ENCODE measurements at regions not wholly inside any gene's neighbourhood (a gene's known extent, or its start where the extent isn't known, plus 50 kb on each side); places are given as distances from the start of the nearest gene placed in this dataset.

GRCh38 chr2:234163510-234164045 is 113.1 kb downstream of the SPP2 start:
- no peak for TF ChIP-seq CTCF (IDR thresholded peaks at IDR 0.05)
- no peak for TF ChIP-seq EP300 (IDR thresholded peaks at IDR 0.05)
- TF ChIP-seq POLR2A (IDR thresholded peaks at IDR 0.05): no peak
